Stomach (tissue), 8 donors: ENCODE measurements at regions not wholly inside any gene's neighbourhood (a gene's known extent, or its start where the extent isn't known, plus 50 kb on each side); places are given as distances from the start of the nearest gene placed in this dataset.

Experiments used
- DNase-seq, 2 donors: peaks; one replicate each; pipeline versions ENCODE4 v3.0.0 to v3.0.0-alpha.2; 2013 to 2019
- H3K27ac ChIP-seq, 5 donors: fragments of 200-600 bp in 4 of 5; sonication (generic) in 4 of 5; one replicate each; pipeline ENCODE4 v1.5.1; 2013 to 2019; ENCODE audit warnings: mild to moderate bottlenecking in 1 of 5, moderate library complexity in 1 of 5
- H3K27me3 ChIP-seq, 3 donors: fragments of 200-600 bp; sonication (generic); one replicate each; pipeline ENCODE4 v1.5.1; 2017 to 2019; ENCODE audit warnings: mixed run types in 1 of 3
- H3K36me3 ChIP-seq, 4 donors: fragments of 200-600 bp; sonication (generic); 1 replicate in 3 of 4; 2 replicates in 1 of 4; pipeline ENCODE4 v1.5.1; 2016 to 2019
- H3K4me1 ChIP-seq, 4 donors: fragments of 200-600 bp; sonication (generic); one replicate each; pipeline ENCODE4 v1.5.1; 2016 to 2019
- H3K4me3 ChIP-seq, 4 donors: fragments of 200-600 bp; sonication (generic) in 3 of 4; one replicate each; pipeline ENCODE4 v1.5.1; 2016 to 2019; ENCODE audit warnings: mild to moderate bottlenecking in 1 of 4
- H3K9me3 ChIP-seq, 4 donors: fragments of 200-600 bp; sonication (generic); one replicate each; pipeline ENCODE4 v1.5.1; 2016 to 2019
- EP300 ChIP-seq: sonication (generic); formaldehyde crosslinking; IDR thresholded peaks from one replicate; pipeline ENCODE4 v1.6.1; 2017; ENCODE audit warnings: antibody characterized with exemption
- POLR2A ChIP-seq, 4 donors: fragments of 450-650 bp; IDR thresholded peaks; one replicate each; pipeline ENCODE4 v1.6.1; 2016; ENCODE audit warnings: antibody characterized with exemption in 4 of 4, control low read depth in 2 of 4, mild to moderate bottlenecking in 1 of 4, moderate library complexity in 1 of 4
- POLR2AphosphoS5 ChIP-seq, 3 donors: sonication (generic); formaldehyde crosslinking; IDR thresholded peaks; one replicate each; pipeline ENCODE4 v1.6.1; 2016; ENCODE audit warnings: antibody characterized with exemption in 3 of 3
- WGBS, 5 donors: extraction: QIAGEN DNeasy Blood & Tissue Kit in 3 of 5; methylation state at CpG; one replicate each; pipeline versions ENCODE4 v1.1.5 to v1.1.7; 2013 to 2018; 5-methylcytosine and 5-hydroxymethylcytosine counted together
- intact Hi-C: fragments of 100-400 bp; cut with DNase I; formaldehyde crosslinking; loops from one replicate; pipeline ENCODE4 v1.15.1; 2023; ENCODE audit warnings: low total_unique reads
- TF ChIP-seq, protein P1 (sequence below), 7 experiments: fragments of 450-650 bp in 4 of 7; fragments of 200-600 bp in 3 of 7; sonication (generic) in 3 of 7; IDR thresholded peaks; one replicate each; pipeline ENCODE4 v1.5.1; 2016 to 2019; ENCODE audit warnings: antibody characterized with exemption in 7 of 7, control low read depth in 2 of 7, mild to moderate bottlenecking in 1 of 7
- donor health status: healthy with polysubstance abuse.
- donor health status: Bipolar disorder and iron deficiency.
- donor health status: healthy.

DNA sequence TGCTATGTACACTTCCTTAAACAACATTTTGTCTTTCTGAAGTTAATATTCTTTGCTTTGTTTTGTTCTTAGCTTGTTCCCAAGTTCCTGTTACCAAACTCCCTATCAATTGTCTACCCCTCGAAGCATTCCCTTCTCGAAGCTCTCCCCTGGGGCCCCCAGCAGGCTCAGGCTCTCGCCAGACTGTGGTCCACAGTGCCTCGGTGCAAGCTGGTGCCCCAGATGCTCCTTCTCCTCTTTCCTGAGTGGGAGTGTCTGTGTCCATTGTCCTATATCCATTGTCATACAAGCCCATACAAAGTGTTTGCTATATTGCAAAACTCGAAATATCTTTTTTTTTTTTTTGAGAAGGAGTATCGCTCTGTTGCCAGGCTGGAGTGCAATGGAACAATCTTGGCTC lies 51.7 kb upstream of the RTL6 start:
- H3K4me3 ChIP-seq = no peak overlapping the region
- H3K4me1 ChIP-seq = peaks cover 0 to 12% (median 4%) of the 10 kb centered on the region in 4 donors
- WGBS, 5 donors = 67 to 76% (median 70%) methylated on average over 6 of the region's 6 CpGs
- no peaks in the 10 kb centered on the region for H3K36me3 ChIP-seq
- peaks cover 0 to 10% (median 0%) of the 10 kb centered on the region in 3 donors for H3K27me3 ChIP-seq
- intact Hi-C loops = no loop called here
- DNase-seq = no peak
- no peaks in the 10 kb centered on the region for H3K9me3 ChIP-seq
- no peak overlapping the region for H3K27ac ChIP-seq
- no peak for TF ChIP-seq POLR2AphosphoS5 (IDR thresholded peaks at IDR 0.05)

DNA sequence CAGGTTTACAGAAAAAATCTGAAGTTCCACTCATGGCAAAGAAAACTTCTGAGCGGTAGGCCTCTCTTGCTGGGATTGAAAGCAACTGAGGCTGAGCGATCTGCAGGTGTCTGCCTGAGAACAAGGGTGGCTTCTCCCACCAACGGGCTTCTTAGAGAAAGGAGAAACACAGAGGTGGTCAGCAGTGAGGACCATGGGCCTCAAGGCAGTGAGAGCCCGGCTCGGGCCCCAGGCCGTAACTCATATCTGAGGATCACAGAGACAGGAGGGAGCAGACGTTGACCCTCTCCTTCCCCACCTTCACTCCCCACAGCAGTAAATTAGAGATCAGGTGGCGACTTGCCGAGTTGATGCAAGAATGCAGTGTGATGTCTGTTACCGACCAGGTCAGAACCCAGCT lies 50.9 kb upstream of the RTL6 start:
- no peaks in the 10 kb centered on the region for H3K9me3 ChIP-seq
- TF ChIP-seq, protein P1, sequence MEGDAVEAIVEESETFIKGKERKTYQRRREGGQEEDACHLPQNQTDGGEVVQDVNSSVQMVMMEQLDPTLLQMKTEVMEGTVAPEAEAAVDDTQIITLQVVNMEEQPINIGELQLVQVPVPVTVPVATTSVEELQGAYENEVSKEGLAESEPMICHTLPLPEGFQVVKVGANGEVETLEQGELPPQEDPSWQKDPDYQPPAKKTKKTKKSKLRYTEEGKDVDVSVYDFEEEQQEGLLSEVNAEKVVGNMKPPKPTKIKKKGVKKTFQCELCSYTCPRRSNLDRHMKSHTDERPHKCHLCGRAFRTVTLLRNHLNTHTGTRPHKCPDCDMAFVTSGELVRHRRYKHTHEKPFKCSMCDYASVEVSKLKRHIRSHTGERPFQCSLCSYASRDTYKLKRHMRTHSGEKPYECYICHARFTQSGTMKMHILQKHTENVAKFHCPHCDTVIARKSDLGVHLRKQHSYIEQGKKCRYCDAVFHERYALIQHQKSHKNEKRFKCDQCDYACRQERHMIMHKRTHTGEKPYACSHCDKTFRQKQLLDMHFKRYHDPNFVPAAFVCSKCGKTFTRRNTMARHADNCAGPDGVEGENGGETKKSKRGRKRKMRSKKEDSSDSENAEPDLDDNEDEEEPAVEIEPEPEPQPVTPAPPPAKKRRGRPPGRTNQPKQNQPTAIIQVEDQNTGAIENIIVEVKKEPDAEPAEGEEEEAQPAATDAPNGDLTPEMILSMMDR (IDR thresholded peaks at IDR 0.05) = no peak
- TF ChIP-seq EP300 (no peak), POLR2A (IDR thresholded peaks at IDR 0.05) (no peak), POLR2AphosphoS5 (IDR thresholded peaks at IDR 0.05) (no peak)
- peaks cover 0 to 14% (median 5%) of the 10 kb centered on the region in 4 donors for H3K4me1 ChIP-seq
- no peak for DNase-seq
- intact Hi-C loops = no loop called here
- 77 to 86% (median 85%) methylated on average over 10 of the region's 10 CpGs for WGBS, 5 donors
- H3K36me3 ChIP-seq = no peaks in the 10 kb centered on the region
- H3K27me3 ChIP-seq = peaks cover 0 to 17% (median 2%) of the 10 kb centered on the region in 3 donors
- no peak overlapping the region for H3K4me3 ChIP-seq
- H3K27ac ChIP-seq = no peak overlapping the region
